ENCODE measurements at regions not wholly inside any gene's neighbourhood (a gene's known extent, or its start where the extent isn't known, plus 50 kb on each side); places are given as distances from the start of the nearest gene placed in this dataset.

GRCh38 chr1:55316502-55316901 lies 101.3 kb upstream of the USP24 start:
- no peak overlapping the region for H3K9ac ChIP-seq (ENCODE audit: low read length)
- no peaks in the 10 kb centered on the region for H3K4me1 ChIP-seq (ENCODE audit: control insufficient read depth, insufficient read depth, low read length)
- H3K4me3 ChIP-seq (ENCODE audit: low read length), result no peak overlapping the region
- no peak overlapping the region for H3K27ac ChIP-seq (ENCODE audit: low read depth, low read length)
- no peaks in the 10 kb centered on the region for H3K27me3 ChIP-seq (ENCODE audit: control insufficient read depth, insufficient read depth, low read length)
- no peaks in the 10 kb centered on the region for H3K36me3 ChIP-seq (ENCODE audit: control insufficient read depth, insufficient read depth, low read length)

DNA sequence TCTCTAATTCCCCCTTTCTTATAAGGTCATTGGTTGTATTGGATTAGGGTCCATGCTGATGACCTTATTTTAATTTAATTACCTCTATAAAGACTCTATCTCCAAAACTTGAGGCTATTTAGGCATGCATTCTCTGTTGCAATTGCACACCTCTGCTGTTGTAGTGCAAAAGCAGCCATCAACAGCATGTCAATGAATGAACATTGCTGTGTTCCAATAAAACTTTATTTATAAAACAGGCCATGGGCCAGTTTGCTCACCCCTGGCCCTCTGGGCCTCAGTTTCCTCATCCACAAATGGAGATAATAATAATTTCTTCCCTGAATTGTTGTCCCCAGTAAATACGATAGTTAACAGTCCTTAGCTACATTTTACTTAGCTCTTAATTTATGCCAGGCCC lies 100.4 kb upstream of the USP24 start:
- no peaks in the 10 kb centered on the region for H3K27me3 ChIP-seq (ENCODE audit: control insufficient read depth, insufficient read depth, low read length)
- no peaks in the 10 kb centered on the region for H3K4me1 ChIP-seq (ENCODE audit: control insufficient read depth, insufficient read depth, low read length)
- H3K4me3 ChIP-seq (ENCODE audit: low read length), result no peak overlapping the region
- no peak overlapping the region for H3K9ac ChIP-seq (ENCODE audit: low read length)
- H3K27ac ChIP-seq (ENCODE audit: low read depth, low read length), result no peak overlapping the region
- H3K36me3 ChIP-seq (ENCODE audit: control insufficient read depth, insufficient read depth, low read length), result no peaks in the 10 kb centered on the region

- Histone ChIP-seq H3K4me3 (ENCODE audit: low read length) (no peak overlapping the region), H3K9ac (ENCODE audit: low read length) (no peak overlapping the region), H3K27ac (ENCODE audit: low read depth, low read length) (no peak overlapping the region), H3K27me3 (ENCODE audit: control insufficient read depth, insufficient read depth, low read length) (no peaks in the 10 kb centered on the region), H3K4me1 (ENCODE audit: control insufficient read depth, insufficient read depth, low read length) (no peaks in the 10 kb centered on the region), H3K36me3 (ENCODE audit: control insufficient read depth, insufficient read depth, low read length) (no peaks in the 10 kb centered on the region)
Observed at GRCh38 chr1:55314740-55315139, 99.6 kb upstream of the USP24 start.

DNA sequence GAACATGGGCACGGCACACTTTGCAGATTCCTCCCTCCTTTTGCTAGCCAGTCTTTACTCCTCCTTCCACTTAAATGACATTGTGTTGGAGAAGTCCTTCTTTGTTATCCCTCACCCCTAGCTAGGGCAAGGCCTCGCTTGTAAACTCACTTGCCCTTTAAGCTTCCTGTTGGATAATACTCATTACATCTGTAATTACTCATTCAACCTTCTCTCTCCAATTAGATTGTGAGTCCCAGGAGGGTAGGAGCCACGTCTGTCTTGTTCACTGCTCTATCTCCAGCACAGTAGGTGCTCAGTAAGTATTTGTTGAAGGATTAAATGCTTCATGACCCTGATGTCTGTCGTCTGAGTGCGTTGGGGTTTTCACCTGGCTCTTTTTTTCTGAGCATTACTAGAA lies 98.7 kb upstream of the USP24 start:
- no peak overlapping the region for H3K9ac ChIP-seq (ENCODE audit: low read length)
- H3K4me1 ChIP-seq (ENCODE audit: control insufficient read depth, insufficient read depth, low read length), result no peaks in the 10 kb centered on the region
- no peak overlapping the region for H3K27ac ChIP-seq (ENCODE audit: low read depth, low read length)
- no peaks in the 10 kb centered on the region for H3K27me3 ChIP-seq (ENCODE audit: control insufficient read depth, insufficient read depth, low read length)
- no peaks in the 10 kb centered on the region for H3K36me3 ChIP-seq (ENCODE audit: control insufficient read depth, insufficient read depth, low read length)
- no peak overlapping the region for H3K4me3 ChIP-seq (ENCODE audit: low read length)

GRCh38 chr1:55311979-55312378 lies 96.8 kb upstream of the USP24 start:
- Histone ChIP-seq H3K4me3 (ENCODE audit: low read length) (no peak overlapping the region), H3K36me3 (ENCODE audit: control insufficient read depth, insufficient read depth, low read length) (no peaks in the 10 kb centered on the region), H3K4me1 (ENCODE audit: control insufficient read depth, insufficient read depth, low read length) (no peaks in the 10 kb centered on the region), H3K27me3 (ENCODE audit: control insufficient read depth, insufficient read depth, low read length) (no peaks in the 10 kb centered on the region), H3K27ac (ENCODE audit: low read depth, low read length) (no peak overlapping the region), H3K9ac (ENCODE audit: low read length) (no peak overlapping the region)

DNA sequence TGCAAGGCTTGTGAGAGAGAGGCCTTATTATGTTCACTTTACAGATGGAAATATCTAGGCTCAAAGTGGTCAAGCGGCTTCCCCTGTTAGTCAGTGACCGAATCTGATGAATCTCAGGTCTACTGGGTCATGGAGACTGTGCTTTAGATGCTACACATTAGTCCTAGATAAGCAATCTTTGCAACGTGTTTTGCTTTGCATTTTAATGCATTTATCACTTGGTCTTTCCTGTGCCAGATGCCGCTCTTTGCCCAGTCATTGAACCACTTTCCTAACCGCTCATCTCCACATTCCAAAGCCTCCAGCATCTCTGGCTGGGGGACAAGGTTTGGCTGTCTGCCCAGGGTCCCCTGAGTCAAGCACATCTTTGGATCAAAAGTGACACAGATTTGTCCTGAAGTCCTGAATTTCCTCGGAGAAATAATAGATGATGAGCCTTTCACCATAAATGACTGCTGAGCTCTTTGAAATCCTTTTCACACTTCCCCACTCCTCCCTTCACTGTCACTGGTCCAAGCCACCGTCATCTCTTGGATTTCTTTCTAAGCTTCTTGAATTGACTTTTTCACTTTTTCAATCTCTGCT lies 96.0 kb upstream of the USP24 start:
- Histone ChIP-seq H3K27me3 (ENCODE audit: control insufficient read depth, insufficient read depth, low read length) (no peaks in the 10 kb centered on the region), H3K4me1 (ENCODE audit: control insufficient read depth, insufficient read depth, low read length) (no peaks in the 10 kb centered on the region), H3K27ac (ENCODE audit: low read depth, low read length) (no peak overlapping the region), H3K9ac (ENCODE audit: low read length) (no peak overlapping the region), H3K4me3 (ENCODE audit: low read length) (no peak overlapping the region), H3K36me3 (ENCODE audit: control insufficient read depth, insufficient read depth, low read length) (no peaks in the 10 kb centered on the region)

GRCh38 chr1:55310505-55310971 lies 95.4 kb upstream of the USP24 start:
- Histone ChIP-seq H3K27ac (ENCODE audit: low read depth, low read length) (no peak overlapping the region), H3K27me3 (ENCODE audit: control insufficient read depth, insufficient read depth, low read length) (no peaks in the 10 kb centered on the region), H3K9ac (ENCODE audit: low read length) (no peak overlapping the region), H3K4me3 (ENCODE audit: low read length) (no peak overlapping the region), H3K4me1 (ENCODE audit: control insufficient read depth, insufficient read depth, low read length) (no peaks in the 10 kb centered on the region), H3K36me3 (ENCODE audit: control insufficient read depth, insufficient read depth, low read length) (no peaks in the 10 kb centered on the region)

DNA sequence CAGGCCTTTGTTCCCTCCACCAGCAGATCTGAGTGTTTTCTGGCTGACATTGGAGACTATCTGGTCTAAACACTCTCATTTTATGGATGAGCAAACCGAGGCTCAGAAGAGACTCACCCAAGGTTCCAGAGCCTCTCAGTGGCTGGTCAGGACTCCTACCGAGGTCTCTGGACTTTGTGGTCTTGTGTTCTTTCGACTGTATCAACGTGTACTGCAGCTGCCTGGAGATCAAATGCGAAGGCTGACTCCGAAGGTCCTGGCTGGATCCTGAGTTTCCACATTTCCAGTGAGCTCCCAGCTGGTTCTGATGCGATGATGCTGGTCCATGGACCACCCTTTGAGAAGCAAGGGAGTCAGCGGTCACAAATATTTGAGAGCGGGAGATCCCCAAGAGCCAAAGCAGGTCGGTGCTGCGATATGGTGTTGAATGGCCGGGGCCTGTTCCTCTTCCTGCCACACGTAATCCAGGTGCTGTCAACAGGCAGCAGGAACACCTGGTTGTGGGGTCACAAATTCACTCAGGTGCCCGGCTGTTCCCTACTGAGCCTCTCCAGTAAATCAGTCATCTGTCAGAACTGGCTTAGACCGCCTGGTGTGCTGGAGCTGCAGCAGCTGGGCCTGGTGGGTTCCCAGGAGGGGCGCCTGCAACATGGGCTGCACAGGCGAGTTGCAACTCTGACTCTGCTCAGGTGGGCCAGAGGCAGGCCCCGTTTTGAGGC lies 94.8 kb upstream of the USP24 start:
- Histone ChIP-seq H3K9ac (ENCODE audit: low read length) (no peak overlapping the region), H3K36me3 (ENCODE audit: control insufficient read depth, insufficient read depth, low read length) (no peaks in the 10 kb centered on the region), H3K4me1 (ENCODE audit: control insufficient read depth, insufficient read depth, low read length) (no peaks in the 10 kb centered on the region), H3K4me3 (ENCODE audit: low read length) (no peak overlapping the region), H3K27ac (ENCODE audit: low read depth, low read length) (no peak overlapping the region), H3K27me3 (ENCODE audit: control insufficient read depth, insufficient read depth, low read length) (no peaks in the 10 kb centered on the region)

DNA sequence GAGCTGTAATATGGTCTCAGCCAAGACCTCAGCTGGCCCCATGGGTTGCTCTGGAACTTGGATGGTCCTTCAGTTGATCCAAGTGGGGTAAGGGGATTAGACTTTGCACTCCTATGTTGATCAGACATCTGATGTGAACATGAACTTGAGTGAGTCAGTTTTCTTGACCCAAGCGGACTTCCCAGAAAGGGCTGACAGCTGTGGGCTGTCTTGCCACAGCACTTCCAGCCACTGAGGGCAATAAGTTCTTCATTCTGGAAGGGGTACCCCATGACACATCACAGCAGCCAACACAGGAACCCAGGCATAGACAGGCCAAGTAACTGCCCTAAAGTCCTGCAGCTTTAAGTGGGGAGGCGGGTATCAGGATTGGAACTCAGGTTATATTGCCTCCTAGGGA lies 93.9 kb upstream of the USP24 start:
- Histone ChIP-seq H3K27me3 (ENCODE audit: control insufficient read depth, insufficient read depth, low read length) (no peaks in the 10 kb centered on the region), H3K9ac (ENCODE audit: low read length) (no peak overlapping the region), H3K36me3 (ENCODE audit: control insufficient read depth, insufficient read depth, low read length) (no peaks in the 10 kb centered on the region), H3K4me3 (ENCODE audit: low read length) (no peak overlapping the region), H3K4me1 (ENCODE audit: control insufficient read depth, insufficient read depth, low read length) (no peaks in the 10 kb centered on the region), H3K27ac (ENCODE audit: low read depth, low read length) (no peak overlapping the region)

- Histone ChIP-seq H3K4me1 (ENCODE audit: control insufficient read depth, insufficient read depth, low read length) (peaks cover 2% of the 10 kb centered on the region), H3K27ac (ENCODE audit: low read depth, low read length) (no peak overlapping the region), H3K9ac (ENCODE audit: low read length) (no peak overlapping the region), H3K36me3 (ENCODE audit: control insufficient read depth, insufficient read depth, low read length) (no peaks in the 10 kb centered on the region), H3K4me3 (ENCODE audit: low read length) (no peak overlapping the region), H3K27me3 (ENCODE audit: control insufficient read depth, insufficient read depth, low read length) (no peaks in the 10 kb centered on the region)
Observed at GRCh38 chr1:55305735-55306134, 90.6 kb upstream of the USP24 start.

DNA sequence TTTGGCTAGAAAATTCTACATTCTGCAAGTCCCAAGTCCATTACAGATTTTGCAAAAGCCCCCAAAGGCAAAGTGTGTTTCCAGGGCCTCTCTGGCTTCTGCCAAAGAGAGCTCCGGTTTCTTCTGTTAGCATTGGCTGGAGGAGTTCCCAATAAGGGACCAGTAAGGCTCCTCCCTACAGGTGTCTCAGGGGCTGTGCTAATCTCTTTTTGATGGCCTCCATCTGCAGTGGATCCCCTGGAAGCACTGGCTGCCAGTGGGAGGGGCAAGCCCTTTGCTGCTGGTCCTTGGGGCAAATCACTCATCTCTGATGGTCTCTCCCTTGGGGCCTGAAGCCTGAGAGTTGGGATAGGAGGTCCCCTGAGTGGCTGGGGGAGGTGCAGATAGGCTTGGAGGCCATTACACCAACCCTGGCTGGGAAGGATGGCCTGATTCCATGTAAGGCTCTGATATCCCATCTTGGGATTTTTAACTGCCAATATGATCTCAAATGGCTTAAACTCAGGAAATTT lies 89.1 kb upstream of the USP24 start:
- H3K36me3 ChIP-seq (ENCODE audit: control insufficient read depth, insufficient read depth, low read length), result no peaks in the 10 kb centered on the region
- no peak overlapping the region for H3K9ac ChIP-seq (ENCODE audit: low read length)
- no peak overlapping the region for H3K4me3 ChIP-seq (ENCODE audit: low read length)
- H3K27ac ChIP-seq (ENCODE audit: low read depth, low read length), result no peak overlapping the region
- no peaks in the 10 kb centered on the region for H3K27me3 ChIP-seq (ENCODE audit: control insufficient read depth, insufficient read depth, low read length)
- H3K4me1 ChIP-seq (ENCODE audit: control insufficient read depth, insufficient read depth, low read length), result peaks cover 2% of the 10 kb centered on the region

GRCh38 chr1:55302972-55303371 lies 87.8 kb upstream of the USP24 start:
- Histone ChIP-seq H3K9ac (ENCODE audit: low read length) (no peak overlapping the region), H3K4me1 (ENCODE audit: control insufficient read depth, insufficient read depth, low read length) (peaks cover 2% of the 10 kb centered on the region), H3K36me3 (ENCODE audit: control insufficient read depth, insufficient read depth, low read length) (no peaks in the 10 kb centered on the region), H3K4me3 (ENCODE audit: low read length) (no peak overlapping the region), H3K27ac (ENCODE audit: low read depth, low read length) (no peak overlapping the region), H3K27me3 (ENCODE audit: control insufficient read depth, insufficient read depth, low read length) (no peaks in the 10 kb centered on the region)

DNA sequence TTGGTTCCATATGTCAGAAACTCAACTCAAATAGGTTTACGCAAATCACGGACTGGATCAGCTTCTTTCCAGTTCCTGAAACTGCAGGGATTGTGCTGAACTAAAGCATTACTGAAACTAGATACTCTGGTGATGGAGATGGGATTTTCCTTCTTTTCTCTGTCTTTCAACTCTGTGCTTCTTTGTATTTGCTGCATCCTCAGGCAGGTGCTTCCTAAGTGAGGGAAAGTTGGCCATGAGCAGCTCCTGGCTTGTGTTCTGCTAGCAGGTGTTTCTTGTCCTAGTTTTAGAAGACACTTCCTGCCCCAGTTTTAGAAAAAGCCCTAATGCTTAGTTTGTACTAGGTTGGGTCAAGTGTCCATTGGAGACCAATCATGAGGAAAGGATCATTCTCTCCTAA lies 86.7 kb upstream of the USP24 start:
- Histone ChIP-seq H3K27ac (ENCODE audit: low read depth, low read length) (no peak overlapping the region), H3K36me3 (ENCODE audit: control insufficient read depth, insufficient read depth, low read length) (no peaks in the 10 kb centered on the region), H3K4me3 (ENCODE audit: low read length) (no peak overlapping the region), H3K9ac (ENCODE audit: low read length) (no peak overlapping the region), H3K4me1 (ENCODE audit: control insufficient read depth, insufficient read depth, low read length) (peaks cover 2% of the 10 kb centered on the region), H3K27me3 (ENCODE audit: control insufficient read depth, insufficient read depth, low read length) (no peaks in the 10 kb centered on the region)

Measured in rectal smooth muscle tissue (tissue), 1 donor.